LNCAP (cell line): ENCODE measurements at regions not wholly inside any gene's neighbourhood (a gene's known extent, or its start where the extent isn't known, plus 50 kb on each side); places are given as distances from the start of the nearest gene placed in this dataset.

Experiments used
- CTCF ChIP-seq: fragments of 450-650 bp; IDR thresholded peaks from 2 replicates; pipeline ENCODE4 v1.5.1; 2017; ENCODE audit warnings: mild to moderate bottlenecking

- no peak for TF ChIP-seq CTCF
Measured at GRCh38 chr13:53474878-53475277, 446.3 kb downstream of the OLFM4 start.

GRCh38 chr13:53490752-53491151 lies 462.1 kb downstream of the OLFM4 start:
- no peak for TF ChIP-seq CTCF

GRCh38 chr13:53494406-53494805 lies 465.8 kb downstream of the OLFM4 start:
- no peak for TF ChIP-seq CTCF

- no peak for TF ChIP-seq CTCF
Measured at GRCh38 chr13:53499576-53500133, 471.0 kb downstream of the OLFM4 start.

- no peak for TF ChIP-seq CTCF
Measured at GRCh38 chr13:53501387-53501786, 472.8 kb downstream of the OLFM4 start.

- TF ChIP-seq CTCF, result no peak
Measured at GRCh38 chr13:53507741-53508140, 479.1 kb downstream of the OLFM4 start.

- TF ChIP-seq CTCF, result no peak
Measured at GRCh38 chr13:53512635-53513034, 484.0 kb downstream of the OLFM4 start.

- TF ChIP-seq CTCF, result no peak
Measured at GRCh38 chr13:53513226-53513625, 484.6 kb downstream of the OLFM4 start.
